ENCODE measurements at regions not wholly inside any gene's neighbourhood (a gene's known extent, or its start where the extent isn't known, plus 50 kb on each side); places are given as distances from the start of the nearest gene placed in this dataset.
"Not testable (repeated sequence)": the region's sequence is repeated elsewhere in the genome, so short reads cannot be mapped to it uniquely, and the experiment has no call there.

- not testable (repeated sequence) for TF ChIP-seq POLR2A (IDR thresholded peaks at IDR 0.05); POLR2AphosphoS5 (IDR thresholded peaks at IDR 0.05); EP300 (IDR thresholded peaks at IDR 0.05; ENCODE audit: low read depth)
- TF ChIP-seq, protein P1, sequence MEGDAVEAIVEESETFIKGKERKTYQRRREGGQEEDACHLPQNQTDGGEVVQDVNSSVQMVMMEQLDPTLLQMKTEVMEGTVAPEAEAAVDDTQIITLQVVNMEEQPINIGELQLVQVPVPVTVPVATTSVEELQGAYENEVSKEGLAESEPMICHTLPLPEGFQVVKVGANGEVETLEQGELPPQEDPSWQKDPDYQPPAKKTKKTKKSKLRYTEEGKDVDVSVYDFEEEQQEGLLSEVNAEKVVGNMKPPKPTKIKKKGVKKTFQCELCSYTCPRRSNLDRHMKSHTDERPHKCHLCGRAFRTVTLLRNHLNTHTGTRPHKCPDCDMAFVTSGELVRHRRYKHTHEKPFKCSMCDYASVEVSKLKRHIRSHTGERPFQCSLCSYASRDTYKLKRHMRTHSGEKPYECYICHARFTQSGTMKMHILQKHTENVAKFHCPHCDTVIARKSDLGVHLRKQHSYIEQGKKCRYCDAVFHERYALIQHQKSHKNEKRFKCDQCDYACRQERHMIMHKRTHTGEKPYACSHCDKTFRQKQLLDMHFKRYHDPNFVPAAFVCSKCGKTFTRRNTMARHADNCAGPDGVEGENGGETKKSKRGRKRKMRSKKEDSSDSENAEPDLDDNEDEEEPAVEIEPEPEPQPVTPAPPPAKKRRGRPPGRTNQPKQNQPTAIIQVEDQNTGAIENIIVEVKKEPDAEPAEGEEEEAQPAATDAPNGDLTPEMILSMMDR (IDR thresholded peaks at IDR 0.05) = not testable (repeated sequence)
Observed at GRCh38 chr6:67880343-67880742, 754.7 kb upstream of the ADGRB3 start.
